ENCODE measurements at regions not wholly inside any gene's neighbourhood (a gene's known extent, or its start where the extent isn't known, plus 50 kb on each side); places are given as distances from the start of the nearest gene placed in this dataset.

DNA sequence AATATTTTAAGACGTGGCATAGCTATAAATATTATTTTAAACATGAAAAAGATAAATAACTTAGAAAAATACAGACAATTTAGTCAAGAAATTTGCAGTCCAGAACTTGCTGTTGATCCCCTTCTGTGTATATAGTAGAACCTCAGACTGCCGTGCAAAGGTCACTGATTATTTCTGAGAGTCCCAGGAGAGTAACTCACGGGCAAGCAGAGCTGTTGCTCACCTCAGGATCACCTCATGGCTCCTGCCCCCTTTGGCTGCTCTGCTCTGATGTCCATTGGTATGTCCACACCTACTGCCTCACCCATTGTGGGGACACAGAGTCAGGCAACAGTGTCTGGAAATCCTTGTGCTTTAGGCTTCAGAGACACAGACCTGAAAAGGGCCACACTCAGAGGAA lies 392.9 kb upstream of the CELF4 start:
- Histone ChIP-seq H3K9me3 (ENCODE audit: control insufficient read depth in 2 of 2, low read length in 2 of 2) (no peaks in the 10 kb centered on the region), H3K4me3 (ENCODE audit: low read length in 2 of 2) (no peak overlapping the region), H3K4me1 (ENCODE audit: control insufficient read depth, insufficient read depth, low read length) (no peaks in the 10 kb centered on the region), H3K36me3 (ENCODE audit: control insufficient read depth in 2 of 2, insufficient read depth in 2 of 2, low read length in 2 of 2) (no peaks in the 10 kb centered on the region), H3K27me3 (ENCODE audit: control insufficient read depth in 1 of 2, insufficient read depth in 2 of 2, low read length in 2 of 2) (no peaks in the 10 kb centered on the region), H3K27ac (ENCODE audit: low read length) (no peak overlapping the region), H3K9ac (ENCODE audit: low read length in 2 of 2) (no peak overlapping the region)

DNA sequence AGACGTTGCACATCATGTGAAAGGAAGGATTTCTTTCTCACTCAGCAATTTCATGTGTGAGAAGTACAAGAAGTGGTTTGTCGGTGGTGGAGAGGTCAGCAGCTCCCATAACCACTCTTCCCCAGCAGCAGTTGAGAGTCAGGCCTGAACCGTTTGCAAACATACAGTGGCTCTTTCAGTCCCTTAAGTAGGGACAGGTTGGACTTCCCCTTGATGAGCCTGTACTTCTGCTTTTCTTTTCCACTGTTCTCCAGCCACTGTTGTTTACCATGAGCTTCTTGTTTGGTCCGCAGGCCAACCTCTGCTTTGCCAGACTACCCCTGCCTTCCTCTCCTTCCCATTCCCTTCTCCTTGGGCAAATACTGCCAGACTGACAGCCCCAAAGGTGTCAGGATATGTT lies 391.3 kb upstream of the CELF4 start:
- H3K9me3 ChIP-seq (ENCODE audit: control insufficient read depth in 2 of 2, low read length in 2 of 2): peaks cover 0 to 6% of the 10 kb centered on the region in 2 donors
- H3K9ac ChIP-seq (ENCODE audit: low read length in 2 of 2): no peak overlapping the region
- H3K36me3 ChIP-seq (ENCODE audit: control insufficient read depth in 2 of 2, insufficient read depth in 2 of 2, low read length in 2 of 2): no peaks in the 10 kb centered on the region
- no peak overlapping the region for H3K27ac ChIP-seq (ENCODE audit: low read length)
- no peaks in the 10 kb centered on the region for H3K4me1 ChIP-seq (ENCODE audit: control insufficient read depth, insufficient read depth, low read length)
- H3K4me3 ChIP-seq (ENCODE audit: low read length in 2 of 2): no peak overlapping the region
- no peaks in the 10 kb centered on the region for H3K27me3 ChIP-seq (ENCODE audit: control insufficient read depth in 1 of 2, insufficient read depth in 2 of 2, low read length in 2 of 2)

- H3K4me3 ChIP-seq (ENCODE audit: low read length in 2 of 2): no peak overlapping the region
- peaks cover 0 to 6% of the 10 kb centered on the region in 2 donors for H3K9me3 ChIP-seq (ENCODE audit: control insufficient read depth in 2 of 2, low read length in 2 of 2)
- H3K4me1 ChIP-seq (ENCODE audit: control insufficient read depth, insufficient read depth, low read length): no peaks in the 10 kb centered on the region
- H3K9ac ChIP-seq (ENCODE audit: low read length in 2 of 2): no peak overlapping the region
- H3K36me3 ChIP-seq (ENCODE audit: control insufficient read depth in 2 of 2, insufficient read depth in 2 of 2, low read length in 2 of 2): no peaks in the 10 kb centered on the region
- no peak overlapping the region for H3K27ac ChIP-seq (ENCODE audit: low read length)
- no peaks in the 10 kb centered on the region for H3K27me3 ChIP-seq (ENCODE audit: control insufficient read depth in 1 of 2, insufficient read depth in 2 of 2, low read length in 2 of 2)
Observed at GRCh38 chr18:37956020-37956419, 390.4 kb upstream of the CELF4 start.

DNA sequence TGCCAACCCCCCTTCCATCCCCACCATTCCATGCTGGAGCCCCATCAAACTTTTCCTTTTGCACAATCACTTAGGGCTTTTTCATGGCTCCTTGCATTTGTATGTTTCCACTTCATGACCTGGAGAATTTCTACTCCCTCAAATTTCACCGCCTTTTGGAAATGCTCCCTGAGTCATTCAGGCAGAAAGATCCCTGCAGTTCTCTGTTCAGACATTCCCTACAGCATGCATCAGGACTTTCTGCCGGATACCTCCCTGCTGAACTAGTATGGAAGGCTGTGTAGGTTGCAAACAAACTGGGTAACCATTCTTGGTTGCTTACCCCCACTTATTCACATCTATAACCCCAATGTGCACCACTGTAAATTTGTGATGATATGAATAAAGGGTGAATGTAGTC lies 389.6 kb upstream of the CELF4 start:
- no peak overlapping the region for H3K9ac ChIP-seq (ENCODE audit: low read length in 2 of 2)
- H3K9me3 ChIP-seq (ENCODE audit: control insufficient read depth in 2 of 2, low read length in 2 of 2): peaks cover 0 to 6% of the 10 kb centered on the region in 2 donors
- no peaks in the 10 kb centered on the region for H3K4me1 ChIP-seq (ENCODE audit: control insufficient read depth, insufficient read depth, low read length)
- H3K36me3 ChIP-seq (ENCODE audit: control insufficient read depth in 2 of 2, insufficient read depth in 2 of 2, low read length in 2 of 2): no peaks in the 10 kb centered on the region
- H3K27ac ChIP-seq (ENCODE audit: low read length): no peak overlapping the region
- H3K4me3 ChIP-seq (ENCODE audit: low read length in 2 of 2): no peak overlapping the region
- H3K27me3 ChIP-seq (ENCODE audit: control insufficient read depth in 1 of 2, insufficient read depth in 2 of 2, low read length in 2 of 2): no peaks in the 10 kb centered on the region

GRCh38 chr18:37953876-37954275 lies 388.3 kb upstream of the CELF4 start:
- H3K36me3 ChIP-seq (ENCODE audit: control insufficient read depth in 2 of 2, insufficient read depth in 2 of 2, low read length in 2 of 2): no peaks in the 10 kb centered on the region
- H3K4me3 ChIP-seq (ENCODE audit: low read length in 2 of 2): no peak overlapping the region
- H3K9me3 ChIP-seq (ENCODE audit: control insufficient read depth in 2 of 2, low read length in 2 of 2): peaks cover 0 to 6% of the 10 kb centered on the region in 2 donors
- no peaks in the 10 kb centered on the region for H3K4me1 ChIP-seq (ENCODE audit: control insufficient read depth, insufficient read depth, low read length)
- no peak overlapping the region for H3K27ac ChIP-seq (ENCODE audit: low read length)
- no peak overlapping the region for H3K9ac ChIP-seq (ENCODE audit: low read length in 2 of 2)
- no peaks in the 10 kb centered on the region for H3K27me3 ChIP-seq (ENCODE audit: control insufficient read depth in 1 of 2, insufficient read depth in 2 of 2, low read length in 2 of 2)

GRCh38 chr18:37948471-37948870 lies 382.9 kb upstream of the CELF4 start:
- no peak overlapping the region for H3K27ac ChIP-seq (ENCODE audit: low read length)
- no peaks in the 10 kb centered on the region for H3K4me1 ChIP-seq (ENCODE audit: control insufficient read depth, insufficient read depth, low read length)
- H3K9me3 ChIP-seq (ENCODE audit: control insufficient read depth in 2 of 2, low read length in 2 of 2): peaks cover 0 to 9% of the 10 kb centered on the region in 2 donors
- H3K36me3 ChIP-seq (ENCODE audit: control insufficient read depth in 2 of 2, insufficient read depth in 2 of 2, low read length in 2 of 2): no peaks in the 10 kb centered on the region
- no peak overlapping the region for H3K9ac ChIP-seq (ENCODE audit: low read length in 2 of 2)
- H3K27me3 ChIP-seq (ENCODE audit: control insufficient read depth in 1 of 2, insufficient read depth in 2 of 2, low read length in 2 of 2): no peaks in the 10 kb centered on the region
- H3K4me3 ChIP-seq (ENCODE audit: low read length in 2 of 2): no peak overlapping the region

DNA sequence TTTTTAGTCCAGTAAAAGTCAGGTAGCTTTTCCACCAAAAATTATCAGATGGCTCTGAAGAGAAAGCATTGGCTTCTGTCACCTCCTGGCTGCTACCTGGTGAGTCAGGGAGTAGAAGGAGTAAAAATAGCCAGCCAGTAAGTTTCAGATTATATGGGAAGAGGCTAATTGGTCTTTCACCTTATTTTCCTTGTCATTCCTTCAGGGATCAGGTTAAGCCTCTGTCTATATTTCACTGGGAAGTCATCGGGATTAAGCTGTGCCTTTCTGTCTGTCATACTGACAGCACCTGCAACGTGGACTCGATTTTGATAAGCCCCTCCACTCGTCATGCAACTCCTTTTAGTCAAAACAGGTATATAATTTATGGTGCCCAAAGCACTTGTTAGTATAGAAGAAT lies 380.7 kb upstream of the CELF4 start:
- Histone ChIP-seq H3K4me3 (ENCODE audit: low read length in 2 of 2) (no peak overlapping the region), H3K27ac (ENCODE audit: low read length) (no peak overlapping the region), H3K9ac (ENCODE audit: low read length in 2 of 2) (no peak overlapping the region), H3K4me1 (ENCODE audit: control insufficient read depth, insufficient read depth, low read length) (no peaks in the 10 kb centered on the region), H3K27me3 (ENCODE audit: control insufficient read depth in 1 of 2, insufficient read depth in 2 of 2, low read length in 2 of 2) (no peaks in the 10 kb centered on the region), H3K9me3 (ENCODE audit: control insufficient read depth in 2 of 2, low read length in 2 of 2) (peaks cover 0 to 3% of the 10 kb centered on the region in 2 donors), H3K36me3 (ENCODE audit: control insufficient read depth in 2 of 2, insufficient read depth in 2 of 2, low read length in 2 of 2) (no peaks in the 10 kb centered on the region)

GRCh38 chr18:37944700-37945270 lies 379.2 kb upstream of the CELF4 start:
- Histone ChIP-seq H3K9me3 (ENCODE audit: control insufficient read depth in 2 of 2, low read length in 2 of 2) (peaks cover 0 to 3% of the 10 kb centered on the region in 2 donors), H3K4me1 (ENCODE audit: control insufficient read depth, insufficient read depth, low read length) (no peaks in the 10 kb centered on the region), H3K9ac (ENCODE audit: low read length in 2 of 2) (no peak overlapping the region), H3K27ac (ENCODE audit: low read length) (no peak overlapping the region), H3K4me3 (ENCODE audit: low read length in 2 of 2) (no peak overlapping the region), H3K36me3 (ENCODE audit: control insufficient read depth in 2 of 2, insufficient read depth in 2 of 2, low read length in 2 of 2) (no peaks in the 10 kb centered on the region), H3K27me3 (ENCODE audit: control insufficient read depth in 1 of 2, insufficient read depth in 2 of 2, low read length in 2 of 2) (no peaks in the 10 kb centered on the region)

GRCh38 chr18:37937287-37937686 lies 371.7 kb upstream of the CELF4 start:
- no peaks in the 10 kb centered on the region for H3K4me1 ChIP-seq (ENCODE audit: control insufficient read depth, insufficient read depth, low read length)
- H3K27me3 ChIP-seq (ENCODE audit: control insufficient read depth in 1 of 2, insufficient read depth in 2 of 2, low read length in 2 of 2): no peaks in the 10 kb centered on the region
- no peaks in the 10 kb centered on the region for H3K36me3 ChIP-seq (ENCODE audit: control insufficient read depth in 2 of 2, insufficient read depth in 2 of 2, low read length in 2 of 2)
- no peak overlapping the region for H3K9ac ChIP-seq (ENCODE audit: low read length in 2 of 2)
- H3K9me3 ChIP-seq (ENCODE audit: control insufficient read depth in 2 of 2, low read length in 2 of 2): no peaks in the 10 kb centered on the region
- no peak overlapping the region for H3K27ac ChIP-seq (ENCODE audit: low read length)
- H3K4me3 ChIP-seq (ENCODE audit: low read length in 2 of 2): no peak overlapping the region

GRCh38 chr18:37935086-37935485 lies 369.5 kb upstream of the CELF4 start:
- Histone ChIP-seq H3K9ac (ENCODE audit: low read length in 2 of 2) (no peak overlapping the region), H3K4me1 (ENCODE audit: control insufficient read depth, insufficient read depth, low read length) (no peaks in the 10 kb centered on the region), H3K27me3 (ENCODE audit: control insufficient read depth in 1 of 2, insufficient read depth in 2 of 2, low read length in 2 of 2) (no peaks in the 10 kb centered on the region), H3K9me3 (ENCODE audit: control insufficient read depth in 2 of 2, low read length in 2 of 2) (no peaks in the 10 kb centered on the region), H3K27ac (ENCODE audit: low read length) (no peak overlapping the region), H3K36me3 (ENCODE audit: control insufficient read depth in 2 of 2, insufficient read depth in 2 of 2, low read length in 2 of 2) (no peaks in the 10 kb centered on the region), H3K4me3 (ENCODE audit: low read length in 2 of 2) (no peak overlapping the region)

DNA sequence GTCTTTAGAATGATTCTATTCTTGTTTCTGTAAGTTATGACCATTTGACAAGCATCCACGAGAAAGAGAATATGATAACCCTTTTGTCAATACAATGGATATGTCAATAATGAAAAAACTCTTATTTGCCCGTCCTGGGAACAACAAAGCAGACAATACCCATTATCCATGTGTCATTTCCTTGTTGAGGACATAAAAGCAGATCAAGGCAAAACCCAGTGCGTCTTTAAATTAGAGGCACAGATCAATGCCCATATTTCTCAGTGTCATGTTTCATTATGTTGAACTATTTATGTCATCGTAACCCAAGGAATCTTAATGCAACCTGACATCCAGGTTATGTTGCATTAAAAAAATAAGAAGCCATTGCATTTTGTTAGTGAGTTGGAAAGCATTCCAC lies 365.0 kb upstream of the CELF4 start:
- no peaks in the 10 kb centered on the region for H3K4me1 ChIP-seq (ENCODE audit: control insufficient read depth, insufficient read depth, low read length)
- H3K9me3 ChIP-seq (ENCODE audit: control insufficient read depth in 2 of 2, low read length in 2 of 2): peaks cover 0 to 3% of the 10 kb centered on the region in 2 donors
- H3K9ac ChIP-seq (ENCODE audit: low read length in 2 of 2): no peak overlapping the region
- no peaks in the 10 kb centered on the region for H3K27me3 ChIP-seq (ENCODE audit: control insufficient read depth in 1 of 2, insufficient read depth in 2 of 2, low read length in 2 of 2)
- H3K27ac ChIP-seq (ENCODE audit: low read length): no peak overlapping the region
- H3K4me3 ChIP-seq (ENCODE audit: low read length in 2 of 2): no peak overlapping the region
- no peaks in the 10 kb centered on the region for H3K36me3 ChIP-seq (ENCODE audit: control insufficient read depth in 2 of 2, insufficient read depth in 2 of 2, low read length in 2 of 2)

Measured in stomach smooth muscle (tissue), 2 donors.